Eye (tissue), 1 donor: ENCODE measurements at regions not wholly inside any gene's neighbourhood (a gene's known extent, or its start where the extent isn't known, plus 50 kb on each side); places are given as distances from the start of the nearest gene placed in this dataset.

ENCODE experiments used
- DNase-seq: peaks from one replicate; pipeline ENCODE4 v3.0.0-alpha.2; 2015

DNA sequence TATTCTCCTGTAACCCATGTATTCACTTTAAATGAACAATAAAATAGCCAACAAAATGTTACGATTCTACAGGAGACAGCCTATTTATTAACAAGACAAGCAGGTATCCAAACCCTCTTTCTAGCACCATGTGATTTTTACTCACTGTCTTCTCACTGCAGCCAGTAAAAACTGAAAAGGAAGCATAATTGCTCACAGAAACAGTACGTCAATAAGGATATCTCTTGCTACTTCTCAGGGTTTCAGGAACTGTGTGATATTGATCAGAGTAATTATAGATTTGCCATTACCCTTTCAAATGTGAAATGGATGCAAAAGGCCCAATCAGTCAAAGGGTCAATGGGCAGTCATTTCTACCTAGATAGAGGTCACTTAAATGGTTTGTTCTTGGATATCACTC is 1473.8 kb upstream of the DDX18 start:
- DNase-seq = no peak

DNA sequence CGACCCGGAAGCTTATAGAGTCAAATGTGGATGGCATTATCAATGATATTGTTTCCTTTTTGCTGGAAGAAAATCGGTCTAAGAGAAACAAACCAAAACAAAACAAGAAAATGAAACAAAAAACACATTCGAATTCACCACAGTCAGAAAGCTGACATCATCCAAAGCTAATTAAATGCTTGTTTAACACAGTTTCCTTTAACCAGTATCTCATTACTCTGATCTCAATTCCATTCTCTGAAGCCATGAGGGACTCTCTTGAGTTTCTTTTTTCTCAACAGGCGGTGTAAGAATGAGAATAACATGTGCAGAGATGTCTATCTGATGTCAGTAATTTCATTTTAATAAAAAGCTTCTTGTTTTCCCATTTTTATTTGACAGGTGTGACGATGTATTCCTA is 1448.3 kb upstream of the DDX18 start:
- no peak for DNase-seq

DNA sequence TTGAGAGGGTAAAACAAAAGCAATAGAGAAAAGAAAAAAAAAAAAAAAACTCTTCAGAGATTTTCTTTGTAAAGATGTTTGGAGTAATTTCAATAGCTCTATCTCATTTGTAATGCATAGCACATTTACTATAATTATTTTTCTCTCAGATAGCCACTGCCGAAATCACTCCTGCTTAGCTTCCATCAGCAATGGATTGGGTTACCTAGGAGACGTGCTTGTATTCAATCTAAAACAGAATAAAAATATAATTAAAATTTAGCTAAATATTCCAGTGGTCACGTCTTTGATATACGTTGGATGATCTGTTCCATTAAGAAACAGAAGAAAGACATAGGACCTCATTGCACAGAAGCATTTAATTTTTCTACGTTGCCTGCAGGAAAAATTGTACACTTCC is 1435.7 kb upstream of the DDX18 start:
- DNase-seq = no peak

DNA sequence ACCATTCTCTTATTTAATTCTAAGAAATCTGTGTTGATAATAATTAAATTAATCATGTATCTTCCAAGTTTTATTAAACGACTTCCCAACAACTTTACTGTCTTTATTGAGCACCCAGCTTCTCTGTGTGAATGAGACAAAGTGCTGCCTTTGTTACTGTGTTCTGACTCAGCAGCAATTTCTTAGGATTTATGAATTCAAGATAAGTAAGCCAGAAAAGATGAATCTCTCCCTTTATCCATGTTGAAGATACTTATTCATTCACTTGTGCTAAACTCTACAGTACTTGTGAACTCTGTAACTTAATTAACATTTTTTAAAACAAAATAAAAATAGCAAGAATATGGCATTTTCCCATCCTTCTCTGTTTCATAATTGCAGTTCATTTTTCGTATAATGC is 1403.3 kb upstream of the DDX18 start:
- no peak for DNase-seq

DNA sequence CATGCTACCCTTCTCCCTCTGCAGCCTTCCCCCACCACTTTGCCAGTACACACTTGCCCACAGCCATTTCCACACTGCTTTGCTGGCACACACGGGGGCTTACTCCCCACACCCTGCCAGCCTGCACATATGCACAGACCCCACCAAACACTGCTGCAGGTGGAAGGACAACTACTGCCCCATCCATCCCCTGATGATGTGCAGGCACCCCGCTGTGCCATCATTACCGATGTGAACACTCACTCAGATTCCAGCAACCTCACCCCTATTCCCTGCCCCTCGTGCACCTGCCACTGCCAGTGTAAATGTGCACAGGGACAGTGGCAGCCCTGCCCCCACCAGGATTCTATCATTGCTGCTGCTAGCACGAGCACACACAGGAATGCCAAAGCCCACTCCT is 1400.8 kb upstream of the DDX18 start:
- DNase-seq = no peak

DNA sequence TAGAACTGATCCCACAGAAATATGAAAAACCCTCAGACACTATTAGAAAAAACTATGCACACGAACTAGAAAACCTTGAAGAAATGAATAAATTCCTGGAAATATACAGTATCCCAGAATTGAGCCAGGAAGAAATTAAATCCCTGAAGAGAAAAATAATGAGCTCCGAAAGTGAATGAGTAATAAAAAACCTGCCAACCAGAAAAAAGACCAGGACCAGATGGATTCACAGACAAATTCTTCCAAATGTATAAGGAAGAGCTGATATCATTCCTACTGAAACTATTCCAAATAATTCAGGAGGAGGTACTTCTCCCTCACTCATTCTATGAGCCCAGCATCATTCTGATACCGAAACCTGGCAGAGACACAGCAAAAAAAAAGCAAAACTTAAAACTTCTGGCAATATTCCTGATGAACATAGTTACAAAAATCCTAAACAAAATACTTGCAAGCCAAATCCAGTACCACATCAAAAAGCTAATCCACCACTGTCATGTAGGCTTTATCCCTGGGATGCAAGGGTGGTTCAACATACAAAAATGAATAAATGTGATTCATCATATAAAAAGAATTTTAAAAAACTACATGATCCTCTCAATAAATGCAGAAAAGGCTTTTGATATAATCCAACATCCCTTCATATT is 1397.6 kb upstream of the DDX18 start:
- DNase-seq = no peak

DNA sequence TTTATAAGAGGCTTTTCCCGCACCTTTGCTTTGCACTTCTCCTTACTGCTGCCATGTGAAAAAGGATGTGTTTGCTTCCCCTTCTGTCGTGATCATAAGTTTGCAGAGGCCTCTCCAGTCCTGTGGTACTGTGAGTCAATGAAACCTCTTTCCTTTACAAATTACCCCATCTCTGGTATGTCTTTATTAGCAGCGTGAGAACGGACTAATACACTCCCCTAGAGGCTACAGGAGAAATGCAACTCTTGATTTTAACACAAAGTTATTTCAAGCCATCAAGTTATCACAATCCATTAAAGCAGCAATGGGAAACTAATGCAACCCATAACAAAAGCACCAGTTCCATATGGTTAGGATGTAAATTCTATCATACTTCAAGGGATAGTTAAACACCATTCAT is 1378.8 kb upstream of the DDX18 start:
- DNase-seq = no peak

DNA sequence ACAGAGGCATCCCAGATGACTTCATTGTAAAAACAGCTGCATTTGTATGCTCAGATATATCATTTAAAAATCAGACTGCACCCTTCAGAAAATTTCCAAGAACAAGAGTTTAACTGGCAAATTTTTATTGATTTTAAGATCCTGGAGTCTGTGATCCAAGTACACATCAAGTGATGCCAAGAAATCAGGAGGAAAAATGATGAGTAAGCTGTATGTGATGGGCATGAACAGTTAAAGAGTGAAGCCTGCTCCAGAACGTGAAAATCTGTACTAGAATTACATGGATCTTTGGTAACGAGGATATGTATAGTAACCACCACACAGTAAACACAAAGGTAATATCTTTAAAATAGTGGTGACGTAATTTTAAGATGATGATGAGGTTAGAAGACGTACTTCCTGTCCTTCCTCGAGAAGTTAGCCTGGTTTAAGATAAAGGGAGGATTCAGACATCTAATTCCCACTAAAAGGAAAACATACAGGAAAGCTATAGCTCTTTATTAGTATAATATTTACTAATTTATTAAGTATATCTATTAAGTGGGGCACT is 1374.3 kb upstream of the DDX18 start:
- no peak for DNase-seq

DNA sequence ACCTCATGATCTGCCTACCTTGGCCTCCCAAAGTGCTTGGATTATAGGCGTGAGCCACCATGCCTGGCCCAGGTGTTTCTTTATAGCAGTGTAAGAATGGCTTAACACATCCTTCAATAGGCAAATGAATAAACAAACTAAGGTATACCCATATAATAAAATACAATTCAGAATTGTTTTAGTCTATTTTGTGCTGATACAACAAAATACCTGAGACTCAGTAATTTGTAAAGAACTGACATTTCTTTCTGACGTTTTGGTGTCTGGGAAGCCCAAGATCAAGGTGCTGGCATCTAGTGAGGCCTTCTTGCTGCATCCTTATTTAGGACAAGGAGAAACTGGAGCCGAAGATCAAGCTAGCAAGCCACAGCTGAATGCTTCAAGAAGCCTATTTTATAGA is 1372.1 kb upstream of the DDX18 start:
- DNase-seq = no peak

DNA sequence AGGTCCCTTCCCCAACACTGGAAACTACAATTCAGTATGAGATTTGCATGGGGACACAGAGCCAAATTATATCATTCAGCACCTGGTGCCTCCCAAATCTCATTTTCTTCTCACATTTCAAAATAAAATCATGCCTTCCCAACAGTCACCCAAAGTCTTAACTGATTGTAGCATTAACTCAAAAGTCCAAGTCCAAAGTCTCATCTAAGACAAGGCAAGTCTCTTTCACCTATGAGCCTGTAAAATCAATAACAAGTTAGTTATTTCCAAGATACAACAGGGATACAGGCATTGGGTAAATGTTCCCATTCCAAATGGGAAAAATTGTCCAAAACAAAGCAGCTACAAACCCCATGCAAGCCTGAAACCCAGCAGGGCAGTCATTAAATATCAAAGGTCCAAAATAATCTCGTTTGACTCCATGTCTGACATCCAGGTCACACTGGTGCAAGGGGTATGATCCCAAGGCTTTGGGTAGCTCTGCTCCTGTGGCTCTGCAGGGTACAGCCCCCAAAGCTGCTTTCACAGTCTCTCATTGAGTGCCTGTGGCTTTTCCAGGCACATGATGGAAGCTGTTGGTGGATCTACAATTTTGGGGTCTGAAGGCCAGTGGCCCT is 1370.1 kb upstream of the DDX18 start:
- DNase-seq = no peak

DNA sequence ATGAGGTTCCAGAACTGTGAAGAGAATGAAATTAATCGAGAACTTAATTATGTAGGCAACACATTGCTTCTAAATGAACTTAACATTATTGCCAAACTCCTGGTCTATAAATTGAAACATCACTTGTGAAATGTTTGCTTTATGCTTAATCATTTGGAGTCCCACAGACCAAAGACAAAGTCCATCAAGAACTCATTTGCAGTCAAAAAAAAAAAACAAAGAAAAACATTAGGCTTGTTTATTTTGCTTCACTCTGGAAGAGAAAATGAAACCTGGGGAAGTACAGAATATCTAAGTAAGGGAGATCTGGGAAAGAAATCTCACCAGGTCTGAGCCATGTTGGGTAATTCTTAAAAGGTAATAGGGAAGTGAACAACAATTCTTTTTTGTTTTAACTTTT is 1363.5 kb upstream of the DDX18 start:
- DNase-seq = no peak

DNA sequence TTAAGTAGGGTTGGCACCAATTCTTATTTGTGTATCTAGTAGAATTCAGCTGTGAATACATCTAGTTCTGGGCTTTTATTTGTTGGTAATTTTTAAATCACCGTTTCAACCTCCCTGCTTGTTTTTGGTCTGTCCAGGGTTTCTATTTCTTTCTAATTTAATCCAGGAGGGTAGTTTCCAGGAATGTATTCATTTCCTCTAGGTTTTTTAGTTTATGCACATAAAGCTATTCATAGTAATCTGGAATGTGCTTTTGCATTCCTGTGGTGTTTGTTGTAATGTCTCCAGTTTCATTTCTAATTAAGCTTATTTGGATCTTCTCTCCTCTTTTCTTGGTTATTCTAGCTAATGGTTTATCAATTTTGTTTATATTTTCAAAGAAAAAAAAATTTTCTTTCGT is 1361.8 kb upstream of the DDX18 start:
- no peak for DNase-seq

DNA sequence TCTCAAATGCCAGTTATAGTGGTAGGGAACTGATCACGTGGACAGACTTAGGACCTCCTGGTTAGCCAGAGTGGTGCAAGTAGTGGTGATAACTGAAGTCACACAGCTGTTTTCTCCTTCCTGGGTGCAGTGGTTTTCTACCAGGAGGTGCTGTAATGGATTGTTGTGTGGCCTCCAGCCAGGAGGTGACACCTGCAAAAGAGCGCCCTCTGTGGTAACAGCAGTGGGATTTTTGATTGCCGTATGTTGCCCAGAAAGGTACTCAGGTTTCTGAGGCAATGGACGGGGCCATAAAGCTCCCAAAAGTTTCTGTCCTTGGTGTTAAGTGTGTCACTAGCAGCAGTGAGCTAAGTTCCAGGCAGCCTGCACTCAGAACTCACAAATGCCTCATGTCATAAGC is 1358.1 kb upstream of the DDX18 start:
- DNase-seq = no peak

DNA sequence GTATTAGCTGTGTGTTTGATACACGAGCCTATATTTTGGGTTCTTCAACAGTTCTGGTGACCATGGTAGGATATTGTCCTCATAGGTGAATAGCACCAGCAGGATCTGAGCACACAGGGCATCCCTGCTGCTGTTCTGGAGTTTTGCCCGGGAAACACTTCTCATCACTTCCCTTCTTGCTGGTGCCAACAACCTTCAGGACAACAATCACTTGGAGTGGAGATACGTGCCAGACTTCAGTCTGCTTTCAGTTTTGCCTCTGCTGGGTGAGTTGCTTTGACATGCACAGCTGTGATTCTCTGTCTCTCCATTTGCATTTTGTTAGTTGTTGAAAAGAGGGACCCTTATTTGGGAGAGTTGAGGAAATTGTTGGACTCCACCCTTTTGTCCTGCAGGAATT is 1347.2 kb upstream of the DDX18 start:
- DNase-seq = no peak

DNA sequence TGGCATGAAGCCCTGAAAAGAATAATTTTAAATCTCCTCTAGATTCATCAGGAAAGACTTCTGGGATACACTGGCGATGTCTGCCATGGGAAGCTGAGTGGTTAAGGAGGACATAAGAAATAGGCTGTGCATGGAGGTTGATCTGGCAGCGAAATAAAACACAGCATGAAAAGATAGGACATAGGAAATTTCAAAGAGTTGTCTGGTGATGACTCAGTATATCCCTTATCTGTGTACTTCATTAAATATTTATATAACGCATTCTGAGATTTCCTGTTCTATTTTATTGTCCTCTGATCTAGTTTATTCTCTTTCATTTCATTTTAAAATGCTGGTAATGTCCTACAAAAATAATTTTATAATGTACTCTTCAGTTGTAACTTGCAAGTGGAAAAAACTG is 1337.3 kb upstream of the DDX18 start:
- DNase-seq = no peak

DNA sequence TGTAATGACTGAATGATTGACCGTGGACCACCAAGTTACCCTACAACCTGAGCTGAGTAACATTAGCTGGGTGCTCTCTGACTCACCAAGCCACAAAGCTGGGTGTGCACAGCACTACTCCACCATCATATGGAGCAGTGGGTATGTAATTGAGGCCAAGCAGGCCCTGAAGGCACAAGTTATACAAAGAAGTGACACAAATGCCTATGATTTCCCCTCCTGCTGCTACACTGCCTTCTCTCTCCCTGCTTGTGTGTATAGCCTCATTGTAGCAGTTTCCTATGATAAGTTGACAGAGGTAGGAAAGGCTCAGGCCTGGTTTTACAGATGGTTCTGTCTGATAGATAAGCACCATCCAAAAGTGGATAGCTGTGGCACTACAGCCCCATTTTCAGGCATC is 1327.2 kb upstream of the DDX18 start:
- DNase-seq = no peak

DNA sequence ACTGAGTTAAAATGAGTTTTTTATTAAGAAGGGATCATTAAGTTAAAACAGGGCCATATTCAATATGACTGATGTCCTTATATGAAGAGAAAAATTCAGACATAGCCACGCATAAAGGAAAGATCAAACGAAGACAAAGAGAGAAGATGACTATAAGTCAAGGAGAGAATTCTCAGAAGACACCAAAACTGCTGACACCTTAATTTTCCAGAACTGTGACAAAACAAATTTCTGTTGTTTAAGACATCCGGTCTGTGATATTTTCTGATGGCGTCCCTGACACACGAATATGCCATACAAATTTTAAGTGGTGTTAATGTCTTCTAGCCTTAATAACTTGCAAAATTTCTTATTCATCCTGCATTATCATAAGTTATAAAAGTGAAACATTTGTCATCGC is 1325.2 kb upstream of the DDX18 start:
- no peak for DNase-seq

DNA sequence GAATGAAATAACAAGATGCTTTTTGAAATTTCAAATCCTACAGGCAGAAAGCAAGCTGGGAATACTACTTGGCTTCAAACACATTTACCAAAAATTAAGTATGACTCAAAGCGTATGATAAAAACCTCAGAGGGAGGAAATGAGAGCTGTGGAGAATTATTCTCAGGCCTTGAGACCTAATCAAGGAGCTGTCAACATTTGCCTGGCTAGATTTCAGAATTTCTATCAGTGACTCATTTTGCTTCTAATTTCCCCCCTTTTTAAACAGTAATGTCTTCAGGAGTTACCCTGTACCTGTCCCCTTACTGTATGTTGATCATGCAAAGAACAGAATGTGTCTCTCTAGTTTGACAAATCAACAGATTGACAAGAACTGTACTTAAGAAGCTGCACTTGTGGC is 1324.5 kb upstream of the DDX18 start:
- no peak for DNase-seq

DNA sequence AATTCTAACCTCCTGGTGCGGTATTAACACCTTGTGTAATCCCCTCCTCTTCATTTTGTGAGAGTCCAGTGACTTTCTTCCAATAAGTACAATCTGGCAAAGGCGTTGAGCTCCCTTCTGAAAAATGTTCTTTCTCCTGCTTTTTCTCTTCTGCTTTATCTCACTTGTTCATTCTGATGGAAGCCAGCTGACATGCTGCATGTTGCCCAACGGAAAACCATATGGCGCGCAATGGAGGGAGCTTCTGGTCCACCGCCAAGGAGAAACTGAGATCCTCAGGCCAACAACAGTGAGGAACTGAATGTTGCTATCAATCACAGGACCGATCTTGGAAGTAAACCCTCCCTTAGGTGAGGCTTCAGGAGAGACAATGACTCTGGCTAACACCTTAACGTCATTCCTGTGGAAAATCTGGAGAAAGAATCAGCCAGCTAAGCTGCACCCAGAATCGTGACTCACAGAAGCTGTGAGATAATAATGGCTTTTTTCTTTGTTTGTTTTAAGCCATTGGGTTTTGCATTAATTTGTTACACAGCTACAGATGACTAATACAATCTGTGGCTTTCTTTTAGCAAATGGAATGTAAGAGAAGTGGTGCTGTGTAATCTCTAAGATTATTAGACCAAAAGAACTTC is 1323.9 kb upstream of the DDX18 start:
- DNase-seq = no peak

DNA sequence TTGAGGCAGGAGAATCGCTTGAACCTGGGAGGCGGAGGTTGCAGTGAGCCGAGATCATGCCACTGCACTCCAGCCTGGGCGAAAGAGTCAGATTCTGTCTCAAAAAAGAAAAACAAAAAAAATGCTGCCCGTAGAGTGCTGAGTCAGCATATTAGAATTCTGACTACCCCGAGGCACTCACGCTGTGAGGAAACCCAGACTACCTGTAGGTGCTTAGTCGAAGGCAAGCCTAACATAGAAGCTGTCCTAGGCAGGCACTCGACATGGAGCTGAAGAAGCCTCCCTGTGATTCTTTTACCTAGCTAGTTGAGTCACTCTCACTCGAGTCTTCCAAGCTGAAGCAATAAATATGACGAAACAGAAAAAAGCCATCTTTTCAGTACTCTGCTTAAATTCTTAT is 1323.2 kb upstream of the DDX18 start:
- DNase-seq = no peak

DNA sequence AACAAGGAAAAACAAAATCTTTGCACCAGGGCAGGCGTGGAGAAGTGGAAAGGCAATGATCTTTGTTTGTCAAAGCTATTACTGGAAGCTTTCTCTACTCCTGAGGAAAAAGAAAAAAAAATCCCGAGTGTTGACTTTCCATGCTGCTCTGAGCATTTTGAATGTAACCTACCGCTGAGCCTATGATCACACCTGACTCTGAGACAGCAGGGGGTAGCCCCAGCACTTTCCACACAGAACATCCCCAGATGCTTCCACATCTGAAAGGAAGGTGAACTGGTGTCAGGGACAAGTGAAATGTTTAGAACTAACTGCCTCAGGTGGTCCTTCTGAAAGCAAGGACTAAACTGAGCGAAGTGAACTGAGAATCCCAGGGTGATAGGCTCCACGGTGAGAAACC is 1315.1 kb upstream of the DDX18 start:
- DNase-seq = no peak

DNA sequence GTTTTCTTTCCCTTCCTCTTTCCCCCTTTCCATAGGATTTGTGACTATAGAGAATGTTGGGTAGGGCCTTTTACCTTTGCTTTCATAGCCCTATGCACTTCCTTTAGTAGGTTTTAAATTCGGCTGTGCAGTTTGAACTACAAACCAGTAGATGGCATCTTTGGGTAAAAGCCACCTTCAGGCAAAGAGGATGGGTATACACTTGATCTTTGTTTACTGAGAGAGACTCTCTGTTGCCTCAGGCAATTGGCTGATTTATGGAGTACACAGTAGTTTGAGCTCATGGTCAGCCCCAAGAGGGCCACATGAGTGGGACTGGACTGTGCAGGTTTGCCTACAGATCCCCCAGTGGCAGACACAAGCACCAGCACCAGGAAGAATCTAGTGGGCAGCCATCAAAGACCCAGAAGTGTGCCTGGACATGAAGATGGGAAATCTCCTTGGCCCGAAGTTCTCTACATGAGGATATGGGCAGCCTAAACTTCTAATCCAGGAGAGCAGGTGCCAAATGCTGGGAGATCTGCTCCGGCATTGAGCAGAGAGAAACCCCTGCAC is 1304.3 kb upstream of the DDX18 start:
- no peak for DNase-seq

DNA sequence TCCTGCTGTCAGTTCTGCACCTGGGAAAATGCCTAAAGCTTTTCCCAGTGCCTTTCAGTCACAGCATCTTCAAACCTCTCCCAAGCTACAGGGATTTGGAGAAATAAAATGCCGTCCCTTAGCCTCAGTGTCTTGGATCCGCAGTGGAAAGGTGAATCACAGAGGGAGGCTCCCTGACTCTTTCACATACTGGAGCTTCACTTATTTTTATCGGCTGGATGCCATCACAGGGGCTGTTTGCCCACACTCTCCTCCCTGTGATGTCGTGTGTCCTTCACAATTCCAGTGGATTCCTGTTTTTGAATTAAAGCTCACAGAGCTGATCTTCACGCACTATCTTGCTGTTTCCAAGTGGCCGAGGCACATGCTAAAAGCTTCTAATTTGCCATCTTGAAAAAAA is 1303.1 kb upstream of the DDX18 start:
- no peak for DNase-seq

DNA sequence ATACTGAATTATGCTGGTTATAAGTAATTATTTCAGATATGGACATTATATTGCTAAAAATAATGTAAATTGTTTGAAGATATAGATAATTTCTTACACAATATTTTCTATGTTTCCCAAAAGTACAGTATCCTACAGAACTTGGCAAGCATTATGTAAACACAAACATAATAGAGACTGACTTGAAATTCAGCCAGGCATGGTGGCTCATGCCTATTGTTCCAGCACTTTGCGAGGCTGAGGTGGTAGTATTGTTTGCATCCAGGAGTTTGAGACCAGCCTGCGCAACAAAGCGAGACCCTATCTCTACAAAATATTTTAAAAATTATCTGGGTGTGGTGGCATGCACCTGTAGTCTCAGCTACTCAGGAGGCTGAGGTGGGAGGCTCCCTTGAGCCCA is 1300.5 kb upstream of the DDX18 start:
- DNase-seq = no peak
